OCI-LY3 (cell line): ENCODE measurements at regions not wholly inside any gene's neighbourhood (a gene's known extent, or its start where the extent isn't known, plus 50 kb on each side); places are given as distances from the start of the nearest gene placed in this dataset.

Experiments
- H2AFZ ChIP-seq: fragments of 200-600, 300-600 bp; shearing (Covaris generic); 2 replicates; pipeline ENCODE4 v1.6.0; 2014; ENCODE audit warnings: antibody characterized with exemption, low read depth, low read length
- H3K27ac ChIP-seq: fragments of 200-600, 300-600 bp; sonication (generic); 2 replicates; pipeline ENCODE4 v1.5.1; 2014; ENCODE audit warnings: mild to moderate bottlenecking, low read length, moderate library complexity, mixed read lengths
- H3K27me3 ChIP-seq: fragments of 200-600, 300-600 bp; sonication (generic); 2 replicates; pipeline ENCODE4 v1.6.1; 2014; ENCODE audit warnings: low read depth, low read length, mixed read lengths
- H3K36me3 ChIP-seq: fragments of 200-600, 300-600 bp; sonication (generic); replicated peaks from 2 replicates; pipeline ENCODE3; 2014; ENCODE audit warnings: low read depth, low read length, mixed read lengths
- H3K4me1 ChIP-seq: fragments of 300-600, 200-600 bp; sonication (generic); 2 replicates; pipeline ENCODE4 v1.6.1; 2014; ENCODE audit warnings: low read length, mixed read lengths
- H3K4me2 ChIP-seq: fragments of 200-600, 300-600 bp; sonication (generic); 2 replicates; pipeline ENCODE4 v1.6.1; 2014; ENCODE audit warnings: low read length, mixed read lengths
- H3K4me3 ChIP-seq: fragments of 300-600, 200-600 bp; sonication (generic); 2 replicates; pipeline ENCODE4 v1.5.1; 2014; ENCODE audit warnings: antibody characterized with exemption, mild to moderate bottlenecking, low read length, moderate library complexity
- H3K79me2 ChIP-seq: fragments of 300-600, 200-600 bp; shearing (Covaris generic); 2 replicates; pipeline ENCODE4 v1.6.1; 2014; ENCODE audit warnings: mild to moderate bottlenecking, low read length, mixed read lengths
- H3K9ac ChIP-seq: fragments of 300-600, 200-600 bp; shearing (Covaris generic); 2 replicates; pipeline ENCODE4 v1.6.0; 2014; ENCODE audit warnings: mild to moderate bottlenecking, low read length, moderate library complexity
- H3K9me3 ChIP-seq: fragments of 200-600, 300-600 bp; shearing (Covaris generic); 2 replicates; pipeline ENCODE4 v1.6.1; 2014; ENCODE audit warnings: low read length, mixed read lengths; ENCODE audit not compliant: insufficient read depth
- H4K20me1 ChIP-seq: fragments of 200-600, 300-600 bp; sonication (generic); 2 replicates; pipeline ENCODE4 v1.6.1; 2016; ENCODE audit warnings: low read length, mixed read lengths; ENCODE audit not compliant: insufficient read depth
- CTCF ChIP-seq: fragments of 200-600, 300-600 bp; sonication (generic); IDR thresholded peaks from 2 replicates; pipeline ENCODE4 v1.5.1; 2014; ENCODE audit warnings: antibody characterized with exemption, low read length, low read depth
- EZH2phosphoT487 ChIP-seq: fragments of 200-600 bp; shearing (Covaris generic); IDR thresholded peaks from 2 replicates; pipeline ENCODE4 v1.6.1; 2018; ENCODE audit warnings: antibody characterized with exemption, mixed run types, low read depth

GRCh38 chr2:239460780-239461179 lies 60.0 kb upstream of the HDAC4 start:
- H2AFZ ChIP-seq, result no peak overlapping the region
- H3K36me3 ChIP-seq, result no peaks in the 10 kb centered on the region
- no peak overlapping the region for H3K27ac ChIP-seq
- no peaks in the 10 kb centered on the region for H3K27me3 ChIP-seq
- no peaks in the 10 kb centered on the region for H4K20me1 ChIP-seq
- TF ChIP-seq CTCF (no peak), EZH2phosphoT487 (no peak)
- H3K4me3 ChIP-seq, result no peak overlapping the region
- H3K9ac ChIP-seq, result no peak overlapping the region
- no peaks in the 10 kb centered on the region for H3K79me2 ChIP-seq
- no peak overlapping the region for H3K4me2 ChIP-seq
- H3K4me1 ChIP-seq, result no peaks in the 10 kb centered on the region
- no peaks in the 10 kb centered on the region for H3K9me3 ChIP-seq

GRCh38 chr2:239459606-239460005 lies 58.8 kb upstream of the HDAC4 start:
- Histone ChIP-seq H3K9me3 (no peaks in the 10 kb centered on the region), H2AFZ (no peak overlapping the region), H3K36me3 (no peaks in the 10 kb centered on the region), H3K4me2 (no peak overlapping the region), H3K9ac (no peak overlapping the region), H3K4me1 (no peaks in the 10 kb centered on the region), H3K4me3 (no peak overlapping the region), H3K27me3 (no peaks in the 10 kb centered on the region), H4K20me1 (no peaks in the 10 kb centered on the region), H3K79me2 (no peaks in the 10 kb centered on the region), H3K27ac (no peak overlapping the region)
- TF ChIP-seq CTCF (no peak), EZH2phosphoT487 (no peak)

- no peak for TF ChIP-seq EZH2phosphoT487
- no peak for TF ChIP-seq CTCF
- Histone ChIP-seq H3K4me2 (no peak overlapping the region), H3K79me2 (no peaks in the 10 kb centered on the region), H3K4me1 (no peaks in the 10 kb centered on the region), H3K4me3 (no peak overlapping the region), H3K9me3 (no peaks in the 10 kb centered on the region), H4K20me1 (no peaks in the 10 kb centered on the region), H3K27me3 (no peaks in the 10 kb centered on the region), H3K36me3 (no peaks in the 10 kb centered on the region), H2AFZ (no peak overlapping the region), H3K27ac (no peak overlapping the region), H3K9ac (no peak overlapping the region)
These were observed 58.2 kb upstream of the HDAC4 start for GRCh38 chr2:239459056-239459455.

- Histone ChIP-seq H3K79me2 (no peaks in the 10 kb centered on the region), H3K9ac (no peak overlapping the region), H3K4me1 (no peaks in the 10 kb centered on the region), H3K27me3 (no peaks in the 10 kb centered on the region), H4K20me1 (no peaks in the 10 kb centered on the region), H2AFZ (no peak overlapping the region), H3K4me3 (no peak overlapping the region), H3K27ac (no peak overlapping the region), H3K36me3 (no peaks in the 10 kb centered on the region), H3K4me2 (no peak overlapping the region), H3K9me3 (peaks cover 4% of the 10 kb centered on the region; the same call in 1 of the 2 replicates)
- no peak for TF ChIP-seq EZH2phosphoT487
- no peak for TF ChIP-seq CTCF
These were observed 57.0 kb upstream of the HDAC4 start for GRCh38 chr2:239457586-239458445.
